Astrocyte of the hippocampus (primary cell): ENCODE measurements at regions not wholly inside any gene's neighbourhood (a gene's known extent, or its start where the extent isn't known, plus 50 kb on each side); places are given as distances from the start of the nearest gene placed in this dataset.
"Not testable (repeated sequence)": the region's sequence is repeated elsewhere in the genome, so short reads cannot be mapped to it uniquely, and the experiment has no call there.

Experiments
- DNase-seq: peaks from one replicate; pipeline ENCODE4 v3.0.0; 2011; ENCODE audit warnings: low read depth, low spot score

DNA sequence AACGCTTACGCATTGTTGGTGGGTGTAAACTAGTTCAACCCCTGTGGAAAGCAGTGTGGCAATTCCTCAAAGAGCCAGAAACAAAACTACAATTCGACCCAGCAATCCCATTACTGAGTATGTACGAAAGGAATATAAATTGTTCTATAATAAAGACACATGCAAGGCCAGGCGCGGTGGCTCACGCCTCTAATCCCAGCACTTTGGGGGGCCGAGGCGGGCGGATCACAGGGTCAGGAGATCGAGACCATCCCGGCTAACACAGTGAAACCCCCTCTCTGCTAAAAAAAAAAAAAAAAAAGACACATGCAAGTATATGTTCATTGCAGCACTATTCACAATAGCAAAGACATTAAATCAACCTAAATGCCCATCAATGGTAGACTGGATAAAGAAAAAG is 217.6 kb upstream of the ISL1 start:
- DNase-seq, result not testable (repeated sequence)

DNA sequence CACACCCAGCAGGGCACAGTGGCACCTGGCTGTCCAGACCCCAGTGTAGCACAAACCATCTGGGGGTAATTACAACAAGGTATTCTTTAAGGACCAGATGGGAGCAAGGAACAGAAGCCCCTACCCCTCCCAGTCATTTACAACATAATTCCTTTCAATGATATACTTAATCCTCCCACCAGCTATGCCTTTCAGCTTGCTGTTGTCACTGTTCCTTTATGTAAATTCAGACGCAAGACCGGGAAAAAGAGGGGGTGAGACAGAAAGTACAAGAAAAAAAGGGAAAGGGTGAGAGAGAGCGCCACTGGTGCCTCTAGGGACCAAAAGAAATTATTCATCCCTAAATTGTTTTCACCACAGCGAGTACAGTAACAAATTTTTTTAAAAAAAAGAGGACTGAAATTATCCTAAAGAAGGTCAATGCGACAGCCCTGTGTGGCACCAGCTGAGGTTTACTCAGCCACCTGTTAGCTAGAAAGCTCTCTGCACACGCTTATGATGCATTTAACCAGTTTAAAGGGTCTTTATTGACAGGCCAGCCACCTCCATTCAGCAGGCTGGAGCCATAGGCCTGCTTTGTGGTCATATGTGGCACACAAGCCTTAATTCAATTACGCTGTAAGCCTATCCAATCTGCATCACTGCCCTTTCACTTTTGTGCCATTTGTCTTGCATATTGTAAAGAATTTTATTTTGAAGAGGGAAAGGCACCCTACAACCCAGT is 210.2 kb upstream of the ISL1 start:
- no peak for DNase-seq

DNA sequence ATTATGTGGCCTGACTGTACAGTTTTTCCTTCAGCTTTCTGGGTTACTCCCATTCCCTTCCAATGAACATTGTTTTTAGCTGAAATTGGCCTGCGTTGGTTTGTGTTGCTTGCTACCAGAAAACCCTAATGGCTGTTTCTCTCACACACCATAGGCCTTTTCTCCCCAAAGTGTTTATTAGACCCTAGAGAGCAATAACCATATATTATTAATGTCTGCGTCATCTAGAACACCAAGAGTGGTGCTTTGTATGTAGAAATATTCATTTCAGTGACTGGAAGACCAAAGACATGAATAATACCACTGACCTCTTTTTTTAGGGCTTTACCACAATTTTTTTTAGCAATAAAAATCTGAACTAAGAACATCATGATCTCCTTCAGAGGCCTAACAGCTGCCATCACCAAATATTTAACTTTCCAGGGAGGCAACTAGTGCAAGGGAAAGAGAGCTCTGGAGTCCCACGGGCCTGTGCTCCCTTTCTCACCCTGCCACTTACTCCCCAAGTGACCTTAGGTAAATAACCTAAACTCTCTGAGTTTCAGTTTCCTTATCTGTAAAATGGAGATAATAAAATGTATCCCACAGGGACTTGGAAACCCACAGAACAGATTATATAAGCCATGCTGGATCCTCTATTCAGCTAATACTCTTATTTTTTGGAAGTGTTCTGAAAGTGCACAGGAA is 201.9 kb upstream of the ISL1 start:
- DNase-seq, result no peak

DNA sequence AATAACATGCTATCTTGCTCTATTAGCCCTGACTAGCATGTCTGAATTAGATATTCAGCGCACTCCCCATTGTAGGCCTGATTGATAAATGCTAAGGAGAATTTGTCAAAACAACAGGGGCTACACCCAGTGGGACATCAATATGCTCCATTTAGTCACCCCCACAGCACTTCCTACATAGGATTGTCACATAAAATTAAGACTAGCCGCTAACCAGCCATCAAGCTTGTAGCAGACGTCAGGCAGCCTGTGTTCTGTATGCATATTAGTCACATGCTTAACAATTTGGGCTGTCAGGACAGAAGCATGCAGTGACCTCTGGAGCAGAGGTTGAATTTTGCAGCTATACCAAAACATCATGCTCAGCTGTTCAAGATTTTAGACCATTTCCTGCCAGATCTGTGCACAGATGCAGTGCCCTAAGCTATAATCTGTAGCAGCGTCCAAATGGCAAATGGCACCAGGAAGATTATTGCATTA is 197.4 kb upstream of the ISL1 start:
- no peak for DNase-seq

DNA sequence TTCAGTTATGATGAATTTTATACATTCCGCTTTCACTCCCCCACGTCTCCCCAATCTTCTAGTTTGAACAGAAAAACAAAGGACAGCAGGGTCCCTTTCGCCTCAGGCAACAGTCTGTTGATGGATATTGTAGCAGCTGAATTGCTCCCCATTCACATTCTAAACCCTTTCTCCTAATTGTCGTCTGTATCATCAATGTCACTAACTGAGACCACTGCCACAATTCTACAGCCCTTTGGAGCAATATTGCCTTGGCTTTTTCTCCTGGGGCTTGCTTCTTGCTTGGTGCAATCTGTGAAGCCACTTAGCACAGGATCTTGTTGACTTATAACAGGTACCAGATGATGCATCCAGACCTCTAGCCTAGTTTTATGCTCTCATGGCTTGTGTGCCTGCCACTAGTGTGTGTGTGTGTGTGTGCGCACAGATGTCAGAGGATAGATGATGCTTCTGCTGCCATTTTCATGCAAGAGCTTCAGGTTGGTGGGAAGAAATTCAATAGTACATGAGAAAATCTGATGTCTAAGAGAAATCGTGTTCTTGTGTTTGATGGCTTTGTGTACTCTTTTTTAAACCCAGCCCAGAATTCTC is 195.2 kb upstream of the ISL1 start:
- no peak for DNase-seq

DNA sequence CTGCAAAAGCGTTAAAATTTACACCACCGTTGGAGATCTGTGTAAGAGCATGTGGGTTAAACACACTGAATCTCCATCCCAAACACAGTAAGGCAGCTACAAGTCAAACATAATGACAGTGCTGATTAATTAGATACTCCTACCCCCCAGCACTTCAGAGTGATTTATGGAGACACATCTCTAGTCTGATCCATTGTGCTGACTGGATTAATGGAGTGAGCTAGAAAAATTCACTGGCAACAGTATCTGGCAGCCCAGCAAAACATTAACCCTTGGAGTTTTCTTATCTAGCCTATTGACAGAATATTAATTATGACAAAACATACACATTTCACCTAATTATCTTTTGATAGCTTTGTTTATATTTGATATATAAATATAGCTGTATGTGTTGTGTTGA is 188.6 kb upstream of the ISL1 start:
- DNase-seq, result no peak

DNA sequence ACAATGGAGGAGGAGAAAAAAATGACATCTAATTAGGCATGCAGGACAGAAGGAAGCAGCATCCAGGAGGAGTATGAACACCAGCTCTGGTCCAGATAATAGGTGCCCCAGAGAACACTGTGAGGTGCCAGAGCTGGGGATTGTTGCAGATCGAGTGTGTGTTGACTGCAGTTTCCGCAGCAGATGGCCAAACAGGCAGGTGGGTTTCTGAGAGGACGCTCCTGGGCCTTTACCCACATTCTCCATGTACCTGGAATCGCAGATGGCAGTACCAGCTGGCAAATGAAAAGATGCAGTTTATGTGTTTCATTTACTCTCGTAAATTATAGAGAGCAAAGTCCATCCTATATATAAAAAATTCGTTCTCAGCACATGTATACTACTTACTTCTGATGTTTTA is 182.2 kb upstream of the ISL1 start:
- no peak for DNase-seq

DNA sequence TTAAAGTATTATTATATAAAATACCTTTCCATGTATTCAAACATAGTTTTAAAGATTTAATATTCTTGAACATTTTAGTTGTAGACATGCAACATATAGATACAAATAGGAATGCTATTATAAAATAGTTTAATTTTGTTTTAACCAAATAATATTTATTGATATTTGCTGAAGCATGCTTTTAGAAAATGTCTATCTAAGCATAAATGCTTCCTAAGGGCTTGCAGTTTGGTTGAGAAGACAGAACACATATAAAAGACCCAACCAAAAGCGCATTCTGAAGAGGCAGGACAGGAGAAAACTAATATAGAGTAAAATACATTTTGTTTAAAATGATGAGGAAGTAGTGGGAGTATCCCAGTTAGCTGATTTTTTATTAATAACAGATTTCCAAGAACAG is 181.5 kb upstream of the ISL1 start:
- no peak for DNase-seq

DNA sequence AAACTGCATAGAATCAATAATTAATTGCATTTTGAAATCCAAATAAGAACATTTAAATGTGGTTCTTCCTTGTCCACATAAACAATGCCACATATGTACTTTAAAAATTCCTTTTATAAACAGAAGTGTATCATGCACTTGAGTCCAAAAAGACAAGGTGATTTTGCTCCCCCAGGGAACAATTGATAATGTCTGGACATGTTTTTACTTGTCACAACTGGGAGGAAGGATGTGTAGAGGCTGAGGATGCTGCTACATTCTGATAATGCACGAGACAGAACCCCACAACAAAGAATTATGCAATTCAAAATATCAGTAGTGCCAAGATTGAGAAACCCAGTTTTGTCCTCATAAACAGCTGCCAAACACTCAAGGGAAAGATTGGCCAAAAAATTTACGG is 181.1 kb upstream of the ISL1 start:
- no peak for DNase-seq

DNA sequence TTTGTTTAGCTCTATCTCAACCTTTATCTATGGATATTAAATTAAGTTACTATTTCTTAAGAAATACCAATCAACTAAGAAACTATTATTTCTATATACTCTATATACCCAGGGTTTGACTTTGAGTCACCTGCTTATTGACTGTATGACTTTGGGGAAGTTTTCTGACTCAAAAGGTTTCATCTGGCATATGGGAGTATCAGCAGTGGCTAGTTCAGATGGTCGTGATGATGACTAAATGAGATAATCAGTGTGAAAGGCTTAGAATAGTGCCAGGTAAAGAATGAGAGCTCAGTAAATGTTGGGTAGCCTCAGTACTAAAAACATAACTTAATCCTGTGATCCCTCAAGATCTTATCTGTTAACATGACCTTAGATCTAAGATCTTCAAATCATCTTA is 179.7 kb upstream of the ISL1 start:
- DNase-seq, result no peak

DNA sequence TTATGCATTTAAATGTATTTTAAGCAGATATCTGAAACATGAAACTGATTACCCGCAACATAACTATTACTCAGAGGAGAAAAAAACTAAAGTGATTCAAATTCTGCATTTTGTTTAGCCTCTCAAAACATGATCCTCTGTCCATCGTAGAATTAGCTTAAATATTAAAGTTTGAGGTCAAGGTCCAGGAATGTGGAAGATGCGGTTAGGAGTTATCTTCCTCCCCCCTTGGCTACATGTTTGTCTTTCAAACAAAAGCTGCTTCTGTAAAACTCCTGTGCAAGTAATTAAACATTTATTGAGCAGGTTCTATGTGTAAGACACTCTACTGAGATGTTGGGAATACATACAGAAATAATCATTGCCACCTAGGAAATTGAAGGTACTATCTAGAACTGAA is 175.0 kb upstream of the ISL1 start:
- no peak for DNase-seq

DNA sequence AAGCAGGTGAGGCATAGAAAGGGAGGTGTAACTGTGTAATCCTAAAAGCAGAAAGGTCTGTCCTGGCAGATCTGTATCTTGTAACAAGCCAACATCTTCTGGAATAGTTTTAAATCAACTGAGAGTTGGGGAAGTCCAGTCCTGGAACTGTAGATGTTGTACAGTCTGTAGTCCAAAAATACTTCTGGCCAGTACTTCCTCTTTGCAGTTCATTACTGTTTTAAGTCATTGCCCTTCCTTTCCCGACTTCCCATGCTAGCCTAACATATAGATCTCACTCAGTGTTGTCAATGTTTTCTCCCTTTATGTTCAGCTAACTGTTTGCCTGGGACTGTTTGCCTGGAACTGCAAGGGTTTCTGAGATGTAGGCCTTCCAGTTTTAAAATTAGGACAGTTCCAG is 168.5 kb upstream of the ISL1 start:
- no peak for DNase-seq

DNA sequence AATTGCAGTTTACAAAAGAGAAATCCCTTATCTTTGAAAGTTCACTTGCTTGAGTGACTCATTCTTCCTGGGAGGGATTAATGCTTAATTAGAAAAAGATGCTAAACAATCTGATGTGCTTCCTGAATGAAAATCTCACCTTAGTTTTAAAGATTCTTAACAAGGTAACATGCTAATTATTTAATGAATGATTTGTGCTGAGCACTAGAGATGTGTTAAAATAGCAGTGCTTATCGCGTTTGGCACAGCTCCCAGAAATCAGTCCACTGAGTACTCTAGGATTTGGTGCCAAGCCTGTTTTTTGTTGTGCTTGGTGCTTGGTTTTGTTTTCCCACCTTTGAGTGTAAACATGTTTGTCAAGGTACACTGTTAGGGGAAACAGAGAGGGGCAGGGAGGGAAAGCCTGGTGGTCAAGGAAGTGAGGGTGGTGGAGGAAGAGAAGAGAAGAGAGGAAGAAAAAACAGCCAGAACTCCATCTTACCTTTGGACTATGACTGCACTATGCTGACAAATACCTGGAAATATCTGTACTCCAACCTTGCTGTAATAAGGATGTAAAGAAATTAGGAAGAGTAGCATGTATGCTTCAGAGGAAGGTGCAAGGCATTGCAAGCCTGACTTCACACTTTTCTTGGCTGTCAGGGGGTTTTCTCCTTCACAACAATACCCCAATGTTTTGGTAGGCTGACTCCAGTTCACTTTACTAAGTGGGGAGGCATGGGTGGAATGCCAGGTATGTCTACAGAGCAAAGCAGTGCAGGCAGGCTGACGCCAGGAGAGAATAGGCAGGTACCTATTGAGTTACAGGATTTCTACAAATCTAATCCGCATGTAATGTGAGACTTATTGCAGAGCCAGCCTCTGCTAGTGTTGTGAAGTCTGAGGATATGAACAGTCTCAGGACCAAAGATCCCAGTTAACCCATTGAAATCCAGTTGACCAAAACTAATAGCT is 157.2 kb upstream of the ISL1 start:
- DNase-seq, result peak; percentile 51

DNA sequence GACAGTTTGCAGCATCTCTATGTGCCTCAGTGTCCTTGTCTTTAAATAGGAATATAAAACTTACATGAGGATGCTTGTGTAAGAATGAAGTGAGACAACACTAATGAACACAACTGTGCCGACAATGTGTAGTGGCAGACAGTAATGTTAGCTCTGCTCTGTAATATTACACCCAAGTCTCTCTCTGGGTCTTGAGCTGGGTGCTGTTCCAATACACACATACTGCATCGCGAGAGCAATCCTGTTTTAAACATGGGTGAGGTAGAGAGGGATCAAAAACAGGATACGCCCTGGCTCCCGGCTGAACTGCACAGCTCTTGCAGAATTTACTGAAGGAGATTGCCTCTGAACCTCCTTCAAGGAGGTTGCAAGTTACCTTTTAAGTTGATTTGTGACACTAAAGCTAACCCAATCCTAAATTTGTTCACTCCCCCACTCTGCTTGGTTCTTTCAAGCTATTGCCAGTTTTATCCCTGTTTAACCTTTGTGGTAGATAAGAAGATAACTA is 155.2 kb upstream of the ISL1 start:
- DNase-seq, result no peak

DNA sequence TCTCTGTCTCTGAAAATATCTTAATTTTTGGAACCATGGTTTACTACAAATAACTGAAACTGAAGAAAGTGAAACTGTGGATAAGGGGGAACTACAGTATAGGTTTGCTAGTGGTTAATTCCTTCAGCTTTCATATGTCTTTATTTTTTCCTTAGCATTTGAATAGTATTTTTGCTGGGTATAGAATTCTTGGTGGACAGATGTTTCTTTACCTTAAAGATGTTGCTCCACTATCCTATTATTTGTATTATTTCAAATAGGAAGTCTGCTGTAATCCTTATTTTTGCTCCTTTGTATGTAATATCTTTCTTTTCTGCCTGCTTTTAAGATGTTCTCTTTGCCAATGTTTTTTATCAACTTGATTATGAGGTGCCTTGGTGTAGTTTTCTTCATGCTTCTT is 152.9 kb upstream of the ISL1 start:
- DNase-seq, result no peak

DNA sequence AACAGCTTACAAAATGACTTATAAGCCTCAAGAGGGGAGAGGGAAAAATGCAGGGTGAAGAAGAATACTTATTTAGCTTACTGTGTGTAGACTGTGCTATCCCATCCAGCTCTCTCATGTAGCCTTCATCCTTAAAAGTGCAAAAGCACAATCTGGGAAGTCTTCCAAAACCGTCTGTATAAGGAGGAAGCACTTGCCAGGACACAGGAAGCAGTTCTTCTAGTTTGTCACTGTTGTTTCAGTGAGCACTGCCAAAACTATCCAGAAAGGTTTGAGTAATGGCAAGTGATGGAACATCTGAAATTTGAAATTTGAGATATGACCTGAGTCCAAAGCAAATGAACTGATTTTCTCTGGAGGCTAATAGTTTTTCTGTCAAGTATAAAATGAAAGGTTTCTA is 140.8 kb upstream of the ISL1 start:
- no peak for DNase-seq

DNA sequence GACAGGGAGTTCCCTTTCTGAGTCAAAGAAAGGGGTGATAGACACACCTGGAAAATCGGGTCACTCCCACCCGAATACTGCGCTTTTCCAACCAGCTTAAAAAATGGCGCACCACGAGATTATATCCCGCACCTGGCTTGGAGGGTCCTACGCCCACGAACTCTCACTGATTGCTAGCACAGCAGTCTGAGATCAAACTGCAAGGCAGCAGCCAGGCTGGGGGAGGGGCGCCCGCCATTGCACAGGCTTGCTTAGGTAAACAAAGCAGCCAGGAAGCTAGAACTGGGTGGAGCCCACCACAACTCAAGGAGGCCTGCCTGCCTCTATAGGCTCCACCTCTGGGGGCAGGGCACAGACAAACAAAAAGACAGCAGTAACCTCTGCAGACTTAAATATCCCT is 132.3 kb upstream of the ISL1 start:
- not testable (repeated sequence) for DNase-seq

DNA sequence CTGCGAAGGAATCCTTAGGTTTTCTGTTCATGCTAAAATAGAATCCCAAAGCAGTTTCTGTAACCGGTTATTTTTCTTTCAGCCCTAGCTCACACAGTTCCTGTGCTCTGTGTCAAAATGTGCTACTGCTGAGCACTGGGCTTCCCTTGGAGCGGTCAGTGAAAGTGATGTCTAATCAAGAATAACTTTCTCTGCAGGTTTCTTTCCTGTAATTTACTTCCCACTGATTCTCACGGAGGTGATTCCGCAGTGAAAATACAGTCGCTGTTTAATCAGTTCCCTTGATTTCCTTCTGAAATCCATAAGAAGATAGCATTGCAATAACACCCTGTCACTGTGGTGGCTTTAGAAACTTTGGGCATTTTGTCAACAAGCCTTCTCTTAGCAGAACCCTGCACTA is 112.0 kb upstream of the ISL1 start:
- no peak for DNase-seq

DNA sequence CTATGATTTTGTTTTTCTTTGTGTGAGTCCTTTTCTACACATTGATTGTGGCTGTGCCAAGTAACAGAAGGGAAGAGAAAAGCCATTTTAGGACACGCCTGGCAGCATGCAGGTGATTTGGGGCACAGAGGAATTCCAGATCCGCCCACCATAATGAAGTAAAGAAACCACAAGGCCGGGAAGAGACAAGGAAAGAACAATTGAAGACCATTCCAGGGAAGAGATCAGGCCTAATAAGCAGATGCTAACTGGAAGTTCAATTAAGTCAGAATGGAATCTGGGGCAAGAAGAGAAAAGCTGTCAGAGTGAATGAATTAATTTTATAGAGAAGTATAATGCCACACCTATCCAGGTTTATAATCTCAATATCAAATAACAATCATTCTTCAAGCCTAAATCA is 110.2 kb upstream of the ISL1 start:
- peak; percentile 1 for DNase-seq

DNA sequence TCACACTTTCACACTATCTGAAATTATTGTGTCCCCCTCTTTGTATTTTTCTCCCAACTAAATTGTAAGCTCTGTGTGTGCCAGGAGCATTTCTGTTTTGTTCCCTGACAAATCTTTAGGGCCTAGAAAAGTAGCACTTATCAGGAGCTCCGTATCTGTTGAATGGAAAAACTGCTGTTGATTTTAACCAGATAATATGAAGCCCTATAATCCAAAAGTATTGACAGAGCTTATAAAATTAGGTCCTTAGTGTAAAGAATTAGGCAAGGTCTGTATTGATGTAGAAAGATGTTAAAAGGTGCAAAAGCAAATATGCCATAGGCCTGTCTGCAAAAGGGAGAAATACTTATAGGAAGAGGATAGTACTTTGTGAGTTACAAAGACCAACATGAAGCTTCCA is 109.4 kb upstream of the ISL1 start:
- DNase-seq, result no peak

DNA sequence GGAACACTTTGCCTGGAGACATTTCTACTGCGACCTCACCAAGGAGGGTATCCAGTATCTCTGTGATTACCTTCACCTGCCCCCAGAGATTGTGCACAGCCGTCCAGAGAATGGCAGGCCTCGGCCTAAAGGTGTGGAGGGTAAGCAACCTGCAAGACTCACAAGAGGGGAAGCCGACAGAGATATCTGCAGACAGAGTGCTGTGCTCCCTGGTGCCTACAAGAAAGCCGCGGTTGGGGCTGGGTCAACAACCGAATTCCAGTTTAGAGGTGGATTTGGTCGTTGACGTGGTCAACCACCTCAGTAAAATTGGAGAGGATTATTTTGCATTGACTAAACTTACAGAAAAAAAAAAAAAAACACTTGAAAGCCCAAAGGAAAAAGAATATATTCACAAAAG is 107.8 kb upstream of the ISL1 start:
- DNase-seq, result no peak

DNA sequence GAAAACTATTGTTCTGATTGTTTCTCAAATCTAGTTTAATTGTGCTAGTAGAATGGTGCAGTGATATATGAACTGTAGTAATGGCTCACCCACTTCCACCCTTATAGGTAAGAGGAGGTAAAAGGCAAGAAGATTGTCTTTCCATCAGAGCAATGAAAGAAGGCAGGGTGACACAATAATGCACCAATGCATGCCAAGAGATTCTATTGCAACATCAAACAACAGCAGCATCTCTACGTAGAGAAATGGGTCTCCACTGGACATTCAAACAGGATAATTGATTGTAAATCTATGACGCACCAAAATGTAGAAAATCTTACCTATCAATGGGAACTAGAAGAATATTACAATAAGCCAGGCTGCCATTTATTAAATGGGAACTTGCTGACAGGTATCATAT is 107.0 kb upstream of the ISL1 start:
- DNase-seq, result no peak
